Endodermal cell (in vitro differentiated cells): ENCODE measurements at regions not wholly inside any gene's neighbourhood (a gene's known extent, or its start where the extent isn't known, plus 50 kb on each side); places are given as distances from the start of the nearest gene placed in this dataset.

Experiments used
- DNase-seq: peaks from one replicate; pipeline ENCODE4 v3.0.0-alpha.2; 2017
- H3K27ac ChIP-seq: 2 replicates; pipeline ENCODE4 v1.5.1; 2013; ENCODE audit warnings: mild to moderate bottlenecking, low read depth, low read length, moderate library complexity
- H3K27me3 ChIP-seq: 2 replicates; pipeline ENCODE4 v1.6.1; 2013; ENCODE audit warnings: mild to moderate bottlenecking, low read length, moderate library complexity; ENCODE audit not compliant: insufficient read depth, control insufficient read depth, poor library complexity, severe bottlenecking
- H3K36me3 ChIP-seq: 2 replicates; pipeline ENCODE4 v1.7.0; 2013; ENCODE audit warnings: mild to moderate bottlenecking, low read length, moderate library complexity; ENCODE audit not compliant: control insufficient read depth, insufficient read depth
- H3K4me1 ChIP-seq: one replicate; pipeline ENCODE4 v1.7.0; 2013; ENCODE audit warnings: low read length; ENCODE audit not compliant: control insufficient read depth, insufficient read depth
- H3K4me3 ChIP-seq: 2 replicates; pipeline ENCODE4 v1.5.1; 2013; ENCODE audit warnings: mild to moderate bottlenecking, low read length, moderate library complexity
- H3K9ac ChIP-seq: 2 replicates; pipeline ENCODE4 v1.6.1; 2013; ENCODE audit warnings: mild to moderate bottlenecking, low read length, moderate library complexity; ENCODE audit not compliant: poor library complexity, severe bottlenecking; ENCODE audit errors: extremely low read depth
- H3K9me3 ChIP-seq: 2 replicates; pipeline ENCODE4 v1.6.1; 2013; ENCODE audit warnings: mild to moderate bottlenecking, low read length, moderate library complexity; ENCODE audit not compliant: control insufficient read depth
- H3K27ac Mint-ChIP-seq: 2 replicates; pipeline ENCODE4 v1.8.0; 2020; ENCODE audit warnings: mixed read lengths
- H3K27me3 Mint-ChIP-seq: 2 replicates; pipeline ENCODE4 v1.8.0; 2021; ENCODE audit warnings: mild to moderate bottlenecking, mixed read lengths; ENCODE audit not compliant: insufficient read depth
- H3K36me3 Mint-ChIP-seq: 2 replicates; pipeline ENCODE4 v1.8.0; 2020; ENCODE audit warnings: low read depth, mixed read lengths
- H3K4me1 Mint-ChIP-seq: 2 replicates; pipeline ENCODE4 v1.8.0; 2020; ENCODE audit warnings: mixed read lengths
- H3K4me3 Mint-ChIP-seq: 2 replicates; pipeline ENCODE4 v1.8.0; 2020; ENCODE audit warnings: mild to moderate bottlenecking, moderate library complexity, mixed read lengths
- H3K9me3 Mint-ChIP-seq: 2 replicates; pipeline ENCODE4 v1.8.0; 2020; ENCODE audit warnings: mild to moderate bottlenecking, mixed read lengths
- CTCF ChIP-seq: fragments of 200-600 bp; sonication (generic); conservative IDR thresholded peaks from 2 replicates; pipeline ENCODE4 v1.5.0; 2021; ENCODE audit warnings: antibody characterized with exemption, mild to moderate bottlenecking
- WGBS, 2 experiments: methylation state at CpG; one replicate each; pipeline versions ENCODE4 v1.1.5 to v1.1.7; 2013; ENCODE audit warnings: missing lambda C conversion rate in 2 of 2, mixed read lengths in 1 of 2; ENCODE audit not compliant: insufficient coverage in 1 of 2, insufficient read length in 1 of 2; 5-methylcytosine and 5-hydroxymethylcytosine counted together

- Mint-ChIP-seq H3K27me3 (no peaks in the 10 kb centered on the region), H3K36me3 (no peaks in the 10 kb centered on the region), H3K4me1 (no peaks in the 10 kb centered on the region), H3K27ac (no peak overlapping the region), H3K9me3 (peaks cover 7% of the 10 kb centered on the region), H3K4me3 (no peak overlapping the region)
- Histone ChIP-seq H3K9me3 (peaks cover 9% of the 10 kb centered on the region), H3K36me3 (no peaks in the 10 kb centered on the region), H3K4me3 (no peak overlapping the region), H3K27me3 (no peaks in the 10 kb centered on the region), H3K27ac (no peak overlapping the region), H3K9ac (no peak overlapping the region), H3K4me1 (no peaks in the 10 kb centered on the region)
- DNase-seq: no peak
- 84 to 99% methylated on average over 4 of the region's 4 CpGs for WGBS, 2 experiments
- TF ChIP-seq CTCF: no peak
Observed at GRCh38 chr12:69022674-69023073, 89.7 kb upstream of the CPM start.

GRCh38 chr12:69023840-69024239, 90.9 kb upstream of the CPM start:
- no peak overlapping the region for H3K4me3 Mint-ChIP-seq
- peaks cover 9% of the 10 kb centered on the region for H3K9me3 ChIP-seq
- H3K36me3 Mint-ChIP-seq: no peaks in the 10 kb centered on the region

GRCh38 chr12:69024413-69024812, 91.4 kb upstream of the CPM start:
- H3K4me3 ChIP-seq: no peak overlapping the region
- 93 to 100% methylated on average over 4 to 7 of the region's 7 CpGs for WGBS, 2 experiments
- H3K36me3 ChIP-seq: no peaks in the 10 kb centered on the region
- no peaks in the 10 kb centered on the region for H3K36me3 Mint-ChIP-seq
- no peaks in the 10 kb centered on the region for H3K27me3 ChIP-seq
- TF ChIP-seq CTCF: no peak
- H3K9me3 ChIP-seq: peaks cover 9% of the 10 kb centered on the region
- no peaks in the 10 kb centered on the region for H3K27me3 Mint-ChIP-seq
- H3K4me3 Mint-ChIP-seq: no peak overlapping the region
- no peaks in the 10 kb centered on the region for H3K4me1 Mint-ChIP-seq
- no peak overlapping the region for H3K27ac ChIP-seq
- DNase-seq: no peak
- H3K9me3 Mint-ChIP-seq: peaks cover 7% of the 10 kb centered on the region
- H3K9ac ChIP-seq: no peak overlapping the region
- H3K27ac Mint-ChIP-seq: no peak overlapping the region
- no peaks in the 10 kb centered on the region for H3K4me1 ChIP-seq

More at GRCh38 chr12:69023840-69024239, 90.9 kb upstream of the CPM start:
- WGBS, 2 experiments: 86 to 95% methylated on average over 5 of the region's 5 CpGs
- no peaks in the 10 kb centered on the region for H3K27me3 ChIP-seq
- H3K9me3 Mint-ChIP-seq: peaks cover 7% of the 10 kb centered on the region
- no peak overlapping the region for H3K9ac ChIP-seq
- no peak overlapping the region for H3K4me3 ChIP-seq
- no peaks in the 10 kb centered on the region for H3K27me3 Mint-ChIP-seq
- no peak for TF ChIP-seq CTCF
- H3K27ac Mint-ChIP-seq: no peak overlapping the region
- H3K36me3 ChIP-seq: no peaks in the 10 kb centered on the region
- H3K4me1 ChIP-seq: no peaks in the 10 kb centered on the region
- no peak overlapping the region for H3K27ac ChIP-seq
- no peaks in the 10 kb centered on the region for H3K4me1 Mint-ChIP-seq
- no peak for DNase-seq
